GM21360 (cell line): ENCODE measurements at regions not wholly inside any gene's neighbourhood (a gene's known extent, or its start where the extent isn't known, plus 50 kb on each side); places are given as distances from the start of the nearest gene placed in this dataset.
"Not testable (repeated sequence)": the region's sequence is repeated elsewhere in the genome, so short reads cannot be mapped to it uniquely, and the experiment has no call there.

ENCODE experiments used
- ATAC-seq: cut with Tn5 transposase; IDR thresholded peaks from one replicate; pipeline ENCODE4 v1.9.1; 2021; ENCODE audit warnings: mild to moderate bottlenecking, moderate library complexity; ENCODE audit not compliant: unreplicated experiment

DNA sequence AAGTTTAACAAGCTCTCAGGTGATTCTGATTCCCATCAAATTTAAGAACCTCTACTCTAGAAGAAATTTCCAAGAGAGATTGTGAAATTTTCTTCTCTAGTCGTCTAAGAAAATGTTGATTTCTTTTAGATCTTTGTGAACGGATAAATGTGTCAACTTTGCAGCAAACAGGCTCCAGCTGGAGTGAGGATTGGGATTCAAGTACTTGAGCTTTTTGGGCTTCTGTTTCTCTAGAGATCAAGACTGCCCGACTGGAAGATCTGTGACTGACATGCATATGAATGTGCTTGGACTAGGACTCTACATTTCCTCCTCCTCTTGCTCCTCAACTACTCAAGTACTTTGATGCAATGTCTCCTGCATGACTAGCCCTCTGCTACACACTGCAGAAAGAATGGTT, 388.3 kb downstream of the TMEM38B start:
- ATAC-seq = no peak

- ATAC-seq = no peak
Observed at GRCh38 chr9:106084702-106085101, 390.4 kb downstream of the TMEM38B start.

GRCh38 chr9:106085479-106085878, 391.1 kb downstream of the TMEM38B start:
- no peak for ATAC-seq

DNA sequence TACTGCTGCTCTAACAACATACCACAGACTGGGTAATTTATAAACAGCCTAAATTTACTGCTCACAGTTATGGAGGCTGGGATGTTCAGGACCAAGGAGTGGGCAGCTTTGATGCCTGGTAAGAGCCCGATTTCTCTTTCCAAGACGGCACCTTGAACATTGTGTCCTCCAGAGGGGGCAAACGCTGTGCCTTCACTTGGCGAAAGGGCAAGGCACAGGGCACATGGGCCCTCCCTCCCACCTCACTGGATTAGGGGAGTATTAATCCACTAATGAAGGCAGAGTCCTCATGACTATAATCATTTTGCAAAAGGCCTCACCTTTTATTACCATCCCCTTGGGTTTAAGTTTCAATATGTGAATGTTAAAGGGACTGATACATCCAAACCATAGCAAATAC, 397.7 kb downstream of the TMEM38B start:
- no peak for ATAC-seq

GRCh38 chr9:106102821-106103220, 408.5 kb downstream of the TMEM38B start:
- no peak for ATAC-seq

DNA sequence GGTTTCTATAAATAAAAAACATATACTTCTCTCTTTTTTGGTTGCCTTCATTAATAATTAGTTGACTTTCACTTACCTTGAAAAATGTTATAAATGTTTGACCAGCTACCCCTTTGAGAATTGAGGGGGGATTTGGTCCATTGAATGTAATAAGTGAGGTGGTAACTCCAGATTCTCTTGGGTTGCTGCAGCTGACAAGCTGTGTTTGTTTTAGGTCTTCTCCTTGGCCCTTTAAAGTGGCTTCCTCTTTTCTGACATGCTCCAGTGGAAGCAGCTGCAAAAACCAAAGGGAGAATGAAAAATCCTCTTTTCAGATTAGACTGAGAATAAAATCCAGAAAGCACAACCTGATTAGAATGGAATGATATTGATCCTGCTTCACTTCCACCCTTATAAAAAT, 410.5 kb downstream of the TMEM38B start:
- ATAC-seq = no peak

- no peak for ATAC-seq
Observed at GRCh38 chr9:106106396-106106795, 412.1 kb downstream of the TMEM38B start.

DNA sequence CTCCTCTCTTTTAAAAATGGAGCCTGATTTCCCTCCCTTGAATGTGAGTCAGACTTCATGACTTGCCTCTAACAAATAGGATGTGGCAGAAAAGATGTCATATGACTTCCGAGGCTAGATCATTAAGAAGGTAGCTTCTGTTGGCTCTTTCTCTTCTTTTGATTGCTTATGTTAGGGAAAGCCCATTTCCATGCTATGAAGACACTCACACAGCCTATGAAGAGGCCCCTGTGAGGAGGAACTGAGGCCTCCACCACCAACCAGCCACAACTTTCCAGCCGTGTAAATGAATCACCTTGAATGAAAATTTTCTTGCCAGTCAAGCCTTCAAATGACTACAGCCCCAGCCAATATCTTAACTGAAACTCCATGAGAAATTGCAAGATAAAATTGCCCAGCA, 413.4 kb downstream of the TMEM38B start:
- no peak for ATAC-seq

DNA sequence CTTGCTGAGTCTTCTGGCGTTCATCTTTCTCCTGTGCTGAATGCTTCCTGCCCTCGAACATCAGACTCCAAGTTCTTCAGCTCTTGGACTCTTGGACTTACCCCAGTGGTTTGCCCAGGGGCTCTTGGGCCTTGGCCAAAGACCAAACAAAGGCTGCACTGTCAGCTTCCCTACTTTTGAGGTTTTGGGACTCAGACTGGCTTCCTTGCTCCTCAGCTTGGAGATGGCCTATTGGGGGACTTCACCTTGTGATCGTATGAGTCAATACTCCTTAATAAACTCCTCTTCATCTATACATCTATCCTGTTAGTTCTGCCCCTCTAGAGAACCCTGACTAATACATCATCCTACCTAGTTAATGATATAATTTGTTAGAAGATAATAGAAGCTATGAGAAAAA, 415.4 kb downstream of the TMEM38B start:
- ATAC-seq = not testable (repeated sequence)

DNA sequence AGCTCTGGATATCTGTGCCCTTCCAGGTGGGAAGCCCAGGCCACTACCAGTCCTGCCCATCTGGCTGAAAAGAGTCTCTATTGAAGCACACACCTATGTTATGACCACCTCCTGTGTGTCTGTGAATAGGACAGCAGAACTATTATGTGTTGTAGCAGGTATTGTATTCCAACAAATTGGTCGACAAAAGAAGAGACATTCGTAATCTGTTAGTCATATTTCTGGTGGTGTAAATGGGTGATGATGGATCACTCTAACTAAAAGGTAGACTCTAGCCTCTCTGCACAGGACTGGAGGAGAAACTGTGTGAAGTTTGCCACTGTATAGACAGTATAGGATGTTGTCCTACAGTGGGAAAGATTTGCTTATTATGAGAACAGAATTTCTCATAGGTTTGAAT, 416.1 kb downstream of the TMEM38B start:
- ATAC-seq = no peak

DNA sequence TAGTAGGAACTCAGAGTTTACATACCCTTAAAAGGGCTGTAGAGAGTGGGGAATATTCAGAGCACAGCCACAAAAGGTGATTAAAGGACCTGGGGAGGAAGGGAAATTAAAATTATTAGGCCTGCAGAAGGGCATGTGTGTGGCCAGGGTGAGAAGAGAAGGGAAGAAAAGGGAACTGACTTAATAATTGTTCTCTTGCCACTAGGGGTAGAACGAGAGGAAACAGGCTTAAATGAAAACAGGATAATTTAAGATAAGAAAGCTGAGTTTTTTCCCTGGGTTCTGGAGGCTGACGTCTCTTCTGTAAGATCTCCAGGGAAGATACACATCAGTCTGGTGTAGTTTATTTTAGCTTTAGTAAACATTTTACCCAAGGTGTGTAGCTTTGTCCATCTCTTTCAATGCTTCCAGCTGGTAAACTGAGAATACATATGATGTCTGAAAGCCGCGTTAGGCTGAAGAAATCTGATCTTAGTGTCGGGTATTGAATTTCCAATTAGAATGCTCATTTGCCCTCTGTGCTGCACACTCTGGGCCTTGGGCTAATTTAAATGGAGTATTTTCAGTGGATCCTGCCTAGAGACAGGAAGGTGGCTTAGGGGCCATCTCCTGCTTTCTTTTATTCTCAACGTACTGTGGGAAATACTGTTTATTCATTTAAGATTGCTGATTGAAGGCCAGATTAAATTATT, 416.8 kb downstream of the TMEM38B start:
- ATAC-seq = no peak

GRCh38 chr9:106112935-106113334, 418.6 kb downstream of the TMEM38B start:
- ATAC-seq = no peak

- no peak for ATAC-seq
Observed at GRCh38 chr9:106119176-106119575, 424.8 kb downstream of the TMEM38B start.

DNA sequence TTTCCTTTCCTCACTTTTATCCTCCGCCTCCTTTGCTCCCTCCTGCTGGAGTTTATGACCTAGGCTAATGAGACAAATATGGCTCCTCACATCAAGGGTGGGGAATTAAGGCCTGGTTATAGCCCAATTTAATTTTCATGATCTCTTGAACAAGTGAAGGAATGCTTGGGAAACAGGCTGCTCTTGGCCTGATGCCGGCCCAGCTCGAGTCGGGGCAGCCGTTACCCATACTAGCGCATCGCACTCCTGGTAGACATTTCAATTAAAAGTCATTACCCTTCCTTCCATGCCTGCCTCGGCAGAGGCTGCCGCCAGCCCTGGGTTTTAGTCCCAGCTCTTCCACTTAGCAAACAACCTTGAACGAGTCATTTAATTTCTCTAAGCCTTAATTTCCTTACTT, 425.7 kb downstream of the TMEM38B start:
- no peak for ATAC-seq

DNA sequence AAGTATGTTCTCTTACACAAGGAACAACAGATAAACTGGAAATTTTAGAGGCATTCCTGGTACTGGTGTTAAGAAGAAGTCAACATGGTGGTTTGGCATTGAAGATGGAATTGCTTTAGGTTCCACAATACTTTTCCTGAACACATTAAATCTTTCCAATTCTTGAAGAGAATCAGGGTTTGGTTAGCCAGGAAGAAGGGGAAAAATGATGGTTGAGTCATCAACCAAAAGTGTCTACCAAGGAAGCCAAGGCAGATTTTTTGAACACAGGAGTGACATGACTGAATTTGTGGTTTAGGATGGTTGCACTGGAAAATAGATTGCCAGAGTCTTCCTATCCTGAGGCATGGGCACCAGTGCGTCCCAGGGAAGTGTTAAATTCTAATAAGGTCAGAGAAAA, 433.4 kb downstream of the TMEM38B start:
- ATAC-seq = no peak

DNA sequence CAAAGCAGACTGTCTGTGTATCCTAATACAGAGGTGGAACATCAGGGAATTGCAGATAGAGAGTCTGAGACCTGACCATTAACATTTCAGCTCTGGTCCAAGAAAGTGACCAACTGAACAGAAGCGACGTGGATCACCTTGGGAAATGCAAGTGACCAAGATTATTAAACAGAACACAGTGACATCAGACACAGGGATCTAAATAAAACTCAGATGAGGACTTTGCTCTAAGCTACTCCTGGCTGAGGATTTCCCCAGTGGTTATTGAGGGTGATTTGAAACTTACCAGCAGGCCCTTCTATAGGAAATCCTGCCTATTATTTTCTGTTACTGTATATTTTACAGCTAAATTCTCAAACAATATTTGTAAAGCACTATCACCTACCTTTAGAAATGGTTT, 436.0 kb downstream of the TMEM38B start:
- ATAC-seq = no peak

DNA sequence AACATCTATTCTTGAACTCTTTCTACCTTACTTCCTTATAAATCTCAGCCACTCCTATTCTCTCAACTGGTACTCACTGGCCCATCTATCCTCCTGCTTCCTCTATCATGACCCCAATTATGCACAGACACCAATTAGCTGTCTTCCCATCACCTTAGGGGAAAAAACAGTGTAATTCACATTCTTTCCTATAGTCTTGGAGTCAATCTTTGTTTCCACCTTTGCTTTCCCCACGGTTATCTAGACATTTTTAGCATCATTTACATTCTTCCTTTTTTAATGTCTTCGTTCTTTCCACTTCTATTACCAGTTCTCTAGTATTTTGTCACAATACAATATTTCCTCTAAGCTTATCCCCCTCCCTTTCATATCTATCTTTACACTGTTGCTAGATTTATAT, 449.4 kb downstream of the TMEM38B start:
- ATAC-seq = no peak

DNA sequence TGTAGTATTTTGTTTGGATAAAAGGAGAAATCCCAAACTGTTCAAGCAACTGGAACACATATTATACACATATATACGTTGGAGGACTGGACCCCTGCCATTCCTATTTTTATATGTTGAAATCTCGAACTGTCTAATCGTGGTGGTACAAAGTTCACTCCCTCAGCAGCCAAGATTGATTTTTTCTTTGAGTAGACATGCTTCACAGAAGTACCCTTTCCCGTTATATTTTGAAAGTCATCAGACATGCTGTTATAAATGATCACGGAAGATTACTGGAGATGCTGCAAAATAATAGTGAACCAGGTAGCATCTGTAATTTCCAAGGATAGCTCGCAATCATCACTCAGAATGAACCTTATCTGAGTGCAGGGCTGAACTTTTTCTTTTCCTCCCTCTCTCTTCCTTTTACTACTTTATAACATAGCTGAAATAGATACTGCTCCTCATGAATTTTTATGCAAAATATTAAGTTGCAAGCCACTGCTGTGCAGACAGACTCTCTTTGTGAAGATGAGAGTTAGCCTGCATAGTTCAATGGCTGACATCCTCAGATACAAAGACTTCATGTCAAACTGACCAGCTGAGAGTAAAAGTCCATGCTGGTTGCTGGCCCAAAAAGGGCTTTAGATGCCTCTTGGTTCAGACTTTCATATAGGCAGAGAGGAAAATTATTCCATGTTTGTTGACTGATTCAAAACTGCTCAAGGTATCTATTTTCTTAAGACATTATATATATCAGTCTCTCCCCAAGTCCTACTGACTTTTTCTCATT, 451.9 kb downstream of the TMEM38B start:
- ATAC-seq = no peak

- no peak for ATAC-seq
Observed at GRCh38 chr9:106146886-106147285, 452.5 kb downstream of the TMEM38B start.

DNA sequence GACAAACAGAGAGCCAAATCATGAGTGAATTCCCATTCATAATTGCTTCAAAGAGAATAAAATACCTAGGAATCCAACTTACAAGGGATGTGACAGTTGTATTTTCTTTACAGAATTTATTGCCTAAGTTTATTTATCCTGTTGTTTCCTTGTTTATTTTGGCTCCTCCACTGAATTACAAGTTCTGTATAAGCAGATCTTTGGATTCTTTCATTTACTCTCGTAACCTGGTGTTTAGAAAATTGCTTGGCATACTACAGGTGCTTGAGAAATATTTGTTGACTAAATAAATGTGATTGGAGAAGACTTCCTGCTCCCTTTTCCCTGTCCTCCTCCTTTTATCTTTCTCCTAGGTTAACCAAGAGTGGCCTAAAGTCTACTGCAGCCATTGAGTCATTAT, 455.6 kb downstream of the TMEM38B start:
- ATAC-seq = no peak

- ATAC-seq = no peak
Observed at GRCh38 chr9:106156465-106156864, 462.1 kb downstream of the TMEM38B start.

DNA sequence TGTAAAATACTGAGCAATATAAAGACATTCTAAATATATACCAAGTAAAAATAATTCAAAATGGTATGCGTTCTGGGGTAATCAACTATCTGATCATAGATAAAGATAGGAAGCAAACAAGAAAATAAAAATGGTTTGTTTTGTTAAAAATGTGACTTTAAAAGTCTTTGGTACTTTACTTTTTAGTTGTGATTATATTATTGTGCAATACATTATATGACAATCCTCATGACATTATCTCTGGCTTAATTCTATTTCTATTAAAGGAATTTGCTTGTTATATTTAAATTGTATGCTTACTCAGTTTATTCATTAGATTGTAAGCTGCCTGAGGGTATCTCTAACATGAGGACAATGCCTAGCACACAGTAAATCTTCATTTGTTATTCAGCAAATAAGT, 477.9 kb downstream of the TMEM38B start:
- ATAC-seq = no peak

DNA sequence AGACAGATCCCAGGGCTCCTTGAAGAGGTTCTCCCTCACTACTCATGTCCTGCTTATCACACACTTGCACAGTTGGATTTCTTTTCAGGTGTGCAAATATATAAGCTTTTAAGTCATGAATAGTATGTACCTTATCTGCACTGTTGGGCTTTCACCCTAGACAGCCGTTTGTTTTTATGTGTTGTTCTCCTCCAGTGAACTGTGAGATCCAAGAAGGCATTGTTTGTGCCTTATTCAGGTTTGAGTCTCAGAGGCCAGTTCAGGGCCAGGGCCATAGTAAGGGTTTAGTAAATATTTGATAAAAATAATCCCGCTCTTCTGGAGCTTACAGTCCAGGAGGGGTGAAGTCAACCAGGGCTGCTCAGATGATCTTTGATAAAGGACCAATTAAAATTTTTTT, 480.0 kb downstream of the TMEM38B start:
- ATAC-seq = no peak
